HepG2 (cell line): ENCODE measurements at regions not wholly inside any gene's neighbourhood (a gene's known extent, or its start where the extent isn't known, plus 50 kb on each side); places are given as distances from the start of the nearest gene placed in this dataset.

ENCODE experiments used
- ATAC-seq: fragments of 200-7000 bp; cut with Tn5 transposase; 3 replicates; pipeline ENCODE4 v1.9.1; 2020; ENCODE audit warnings: mild to moderate bottlenecking, moderate library complexity
- BruUV-seq: library from RNA; stranded (reverse); fragments of 400-500 nt; replicated peaks from 2 replicates; lab custom pipeline; 2021; lab: Mats Ljungman, UMichigan
- CTCF ChIA-PET: fragments of 300-600 bp; formaldehyde crosslinking; extraction: SDS; loops from one replicate; lab custom pipeline; 2021; ENCODE audit warnings: low total read pairs, inconsistent platforms, low intra/inter-chr PET ratio; lab: Yijun Ruan, JAX
- POLR2A ChIA-PET: fragments of 350-600 bp; sonication (Branson Sonifier 250); formaldehyde crosslinking; loops from one replicate; lab custom pipeline; 2020; ENCODE audit warnings: antibody characterized with exemption, inconsistent platforms; lab: Yijun Ruan, JAX
- DNase-seq: peaks from one replicate; pipeline ENCODE4 v3.0.0-alpha.2; 2015; ENCODE audit warnings: low spot score
- FAIRE-seq: peaks from 3 replicates; lab custom pipeline; 2011; peaks lifted over from hg19 to GRCh38; lab: Jason Lieb, UNC
- H2AFZ ChIP-seq: one replicate; pipeline ENCODE4 v1.6.1; 2011; ENCODE audit warnings: low read length, inconsistent platforms
- H3K27ac ChIP-seq: fragments of 300-600 bp; 3 replicates; pipeline ENCODE4 v1.8.0; 2011; ENCODE audit warnings: mixed run types, mild to moderate bottlenecking, mixed read lengths, low read length, inconsistent platforms; ENCODE audit not compliant: insufficient read depth; ENCODE audit errors: extremely low read length
- H3K27me3 ChIP-seq, 2 experiments: fragments of 200-600 bp in 1 of 2; 2 replicates in 1 of 2; 3 replicates in 1 of 2; pipeline versions ENCODE4 v1.6.0 to v1.8.0; 2011; ENCODE audit warnings: low read length in 2 of 2, mild to moderate bottlenecking in 2 of 2, moderate library complexity in 2 of 2, inconsistent platforms in 1 of 2; ENCODE audit not compliant: insufficient read depth in 2 of 2, control insufficient read depth in 1 of 2
- H3K36me3 ChIP-seq, 2 experiments: fragments of 200-600 bp in 1 of 2; replicated peaks in 1 of 2; 2 replicates in 1 of 2; 3 replicates in 1 of 2; pipeline versions ENCODE4 v1.5.1 to v1.8.0; 2011; ENCODE audit warnings: low read length in 2 of 2, inconsistent platforms in 1 of 2; ENCODE audit not compliant: insufficient read depth in 2 of 2, control insufficient read depth in 1 of 2
- H3K4me1 ChIP-seq: 2 replicates; pipeline ENCODE4 v1.5.1; 2012; ENCODE audit warnings: low read length, inconsistent platforms; ENCODE audit not compliant: insufficient read depth
- H3K4me2 ChIP-seq: 2 replicates; pipeline ENCODE4 v1.6.0; 2011; ENCODE audit warnings: low read depth, low read length, inconsistent platforms
- H3K4me3 ChIP-seq, 3 experiments: fragments of 200-600 bp in 1 of 3; sonication (generic), shearing (Covaris generic) in 1 of 3; replicated peaks in 1 of 3; 2 replicates each; pipeline ENCODE4 v1.5.1; 2011 to 2016; ENCODE audit warnings: low read length in 3 of 3, inconsistent platforms in 2 of 3, low read depth in 2 of 3, mild to moderate bottlenecking in 2 of 3, control low read depth in 1 of 3, mixed read lengths in 1 of 3; ENCODE audit not compliant: insufficient read depth in 1 of 3
- H3K79me2 ChIP-seq: one replicate; pipeline ENCODE4 v1.6.1; 2011; ENCODE audit warnings: low read length, inconsistent platforms; ENCODE audit not compliant: insufficient read depth
- H3K9ac ChIP-seq: 2 replicates; pipeline ENCODE4 v1.6.0; 2011; ENCODE audit warnings: mild to moderate bottlenecking, low read depth, low read length, inconsistent platforms; ENCODE audit not compliant: insufficient read depth
- H3K9me3 ChIP-seq: 2 replicates; pipeline ENCODE4 v1.5.1; 2012; ENCODE audit warnings: mild to moderate bottlenecking, low read length
- H4K20me1 ChIP-seq: 2 replicates; pipeline ENCODE4 v1.6.0; 2011; ENCODE audit warnings: inconsistent platforms, mild to moderate bottlenecking, low read length, moderate library complexity; ENCODE audit not compliant: insufficient read depth
- FUBP1 ChIP-seq: sonication (generic); formaldehyde crosslinking; IDR thresholded peaks from 2 replicates; pipeline ENCODE4 v1.5.1; 2020; ENCODE audit warnings: missing genetic modification reagents, mild to moderate bottlenecking, borderline replicate concordance
- KDM4B ChIP-seq: sonication (generic); formaldehyde crosslinking; IDR thresholded peaks from 2 replicates; pipeline ENCODE4 v1.4.0; 2020; ENCODE audit warnings: missing genetic modification reagents
- KLF15 ChIP-seq: sonication (generic); formaldehyde crosslinking; IDR thresholded peaks from 2 replicates; pipeline ENCODE4 v1.8.1; 2023; ENCODE audit warnings: borderline replicate concordance, mild to moderate bottlenecking, inconsistent platforms, missing genetic modification reagents, mixed read lengths
- ONECUT2 ChIP-seq: sonication (generic); formaldehyde crosslinking; IDR thresholded peaks from 2 replicates; pipeline ENCODE4 v1.4.0; 2020; ENCODE audit warnings: missing genetic modification reagents
- POGK ChIP-seq: sonication (generic); formaldehyde crosslinking; conservative IDR thresholded peaks from 2 replicates; pipeline ENCODE4 v1.8.0; 2022; ENCODE audit warnings: mild to moderate bottlenecking, moderate library complexity, missing genetic modification reagents
- SP1 ChIP-seq, 2 experiments: fragments of 450-650 bp in 1 of 2; sonication (generic) in 1 of 2; formaldehyde crosslinking in 1 of 2; IDR thresholded peaks; 2 replicates each; pipeline versions ENCODE4 v1.4.0 to v1.6.1; 2016 to 2020; ENCODE audit warnings: missing genetic modification reagents in 1 of 2
- TERF1 ChIP-seq: sonication (generic); formaldehyde crosslinking; IDR thresholded peaks from 2 replicates; pipeline ENCODE4 v1.8.0; 2022; ENCODE audit warnings: mild to moderate bottlenecking, missing genetic modification reagents, moderate library complexity
- ZNF101 ChIP-seq: sonication (generic); formaldehyde crosslinking; IDR thresholded peaks from 2 replicates; pipeline ENCODE4 v1.4.0; 2020; ENCODE audit warnings: mild to moderate bottlenecking, low read depth, missing genetic modification reagents, borderline replicate concordance
- ZNF17 ChIP-seq: sonication (generic); formaldehyde crosslinking; IDR thresholded peaks from 2 replicates; pipeline ENCODE4 v1.5.0; 2020; ENCODE audit warnings: mild to moderate bottlenecking, missing genetic modification reagents
- ZNF24 ChIP-seq: fragments of 450-650 bp; IDR thresholded peaks from 2 replicates; pipeline ENCODE4 v1.6.1; 2017; ENCODE audit warnings: antibody characterized with exemption, mild to moderate bottlenecking
- ZNF646 ChIP-seq: sonication (generic); formaldehyde crosslinking; IDR thresholded peaks from 2 replicates; pipeline ENCODE4 v1.9.0; 2021; ENCODE audit warnings: mild to moderate bottlenecking, missing genetic modification reagents
- ZZZ3 ChIP-seq: sonication (generic); formaldehyde crosslinking; IDR thresholded peaks from 2 replicates; pipeline ENCODE4 v1.4.0; 2020; ENCODE audit warnings: missing genetic modification reagents, mild to moderate bottlenecking, borderline replicate concordance
- WGBS: methylation state at CpG from one replicate; pipeline ENCODE4 v1.1.6; 2017; ENCODE audit warnings: low lambda C conversion rate; 5-methylcytosine and 5-hydroxymethylcytosine counted together
- in situ Hi-C: cut with HindIII; loops from 2 replicates; pipeline ENCODE4 v1.10.0; 2017; ENCODE audit warnings: low pct_unique_long_range_greater_than_20kb; ENCODE audit not compliant: extremely low pct_ligation_motif_present
- intact Hi-C: fragments of 100-400 bp; cut with micrococcal nuclease; formaldehyde crosslinking; loops from one replicate; pipeline ENCODE4 v1.10.0; 2022; ENCODE audit not compliant: unreplicated experiment

- no peak for TF ChIP-seq POGK (CRISPR knock-in tag)
- TF ChIP-seq TERF1 (CRISPR knock-in tag): no peak
- TF ChIP-seq KDM4B (CRISPR knock-in tag): no peak
- TF ChIP-seq ONECUT2 (CRISPR knock-in tag): no peak
- no peak for TF ChIP-seq ZNF24
- no peak for TF ChIP-seq ZNF17
- TF ChIP-seq FUBP1: no peak
- TF ChIP-seq KLF15 (CRISPR knock-in tag): no peak
- no peak for TF ChIP-seq SP1 (IDR thresholded peaks at IDR 0.05)
- no peak for TF ChIP-seq SP1 (CRISPR knock-in tag; IDR thresholded peaks at IDR 0.05)
These were observed 119.5 kb upstream of the CYRIA start (continued) for GRCh38 chr2:16785149-16785548.

- H4K20me1 ChIP-seq: no peaks in the 10 kb centered on the region
- CTCF ChIA-PET: no interaction called here
- no peaks in the 10 kb centered on the region for H3K27me3 ChIP-seq
- DNase-seq (no peak), FAIRE-seq (no peak), ATAC-seq (no peak)
- intact Hi-C loops (no loop called here), in situ Hi-C loops (no loop called here)
- no peak overlapping the region for H3K4me2 ChIP-seq
- H3K4me3 ChIP-seq: no peak overlapping the region
- 37% methylated on average over 3 of the region's 3 CpGs for WGBS
- POLR2A ChIA-PET: no interaction called here
- no peaks in the 10 kb centered on the region for H3K4me1 ChIP-seq
- no TSS peak for BruUV-seq
- H2AFZ ChIP-seq: no peak overlapping the region
- H3K9me3 ChIP-seq: no peaks in the 10 kb centered on the region
- no peaks in the 10 kb centered on the region for H3K36me3 ChIP-seq
- no peak overlapping the region for H3K9ac ChIP-seq
- H3K27ac ChIP-seq: no peak overlapping the region
- H3K79me2 ChIP-seq: no peaks in the 10 kb centered on the region
- TF ChIP-seq ZZZ3 (CRISPR knock-in tag): no peak
- TF ChIP-seq ZNF101 (CRISPR knock-in tag): no peak
- TF ChIP-seq ZNF646: no peak
These were observed 119.0 kb upstream of the CYRIA start for GRCh38 chr2:16784652-16785051.
